NCI-H2029 (cell line): ENCODE measurements at regions not wholly inside any gene's neighbourhood (a gene's known extent, or its start where the extent isn't known, plus 50 kb on each side); places are given as distances from the start of the nearest gene placed in this dataset.
"Not testable (repeated sequence)": the region's sequence is repeated elsewhere in the genome, so short reads cannot be mapped to it uniquely, and the experiment has no call there.

Experiments
- DNase-seq: peaks from one replicate; lab custom pipeline; 2025; lab: John Stamatoyannopoulos, UW

GRCh38 chr4:127219232-127219631 is 413.5 kb upstream of the INTU start:
- no peak for DNase-seq

DNA sequence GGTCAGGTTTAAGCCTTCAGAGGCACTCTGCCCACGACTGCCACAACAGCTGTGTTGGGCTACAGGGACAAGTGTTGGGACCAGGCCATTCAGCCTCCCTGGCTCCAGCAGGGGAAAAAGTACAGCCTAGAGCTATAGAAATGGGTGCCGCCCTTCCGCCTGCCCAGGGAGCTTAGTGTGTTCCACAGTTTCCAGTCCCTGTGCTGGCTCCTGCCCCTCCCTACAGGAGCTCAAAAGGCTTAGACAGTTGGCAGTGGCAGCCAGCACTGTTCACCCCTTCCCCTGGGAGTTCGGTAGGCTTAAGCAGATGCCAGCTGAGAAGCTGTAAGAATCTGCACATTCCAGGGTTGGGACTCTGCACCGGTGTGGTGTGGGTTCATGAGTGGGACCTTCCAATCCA is 408.2 kb upstream of the INTU start:
- DNase-seq: no peak

DNA sequence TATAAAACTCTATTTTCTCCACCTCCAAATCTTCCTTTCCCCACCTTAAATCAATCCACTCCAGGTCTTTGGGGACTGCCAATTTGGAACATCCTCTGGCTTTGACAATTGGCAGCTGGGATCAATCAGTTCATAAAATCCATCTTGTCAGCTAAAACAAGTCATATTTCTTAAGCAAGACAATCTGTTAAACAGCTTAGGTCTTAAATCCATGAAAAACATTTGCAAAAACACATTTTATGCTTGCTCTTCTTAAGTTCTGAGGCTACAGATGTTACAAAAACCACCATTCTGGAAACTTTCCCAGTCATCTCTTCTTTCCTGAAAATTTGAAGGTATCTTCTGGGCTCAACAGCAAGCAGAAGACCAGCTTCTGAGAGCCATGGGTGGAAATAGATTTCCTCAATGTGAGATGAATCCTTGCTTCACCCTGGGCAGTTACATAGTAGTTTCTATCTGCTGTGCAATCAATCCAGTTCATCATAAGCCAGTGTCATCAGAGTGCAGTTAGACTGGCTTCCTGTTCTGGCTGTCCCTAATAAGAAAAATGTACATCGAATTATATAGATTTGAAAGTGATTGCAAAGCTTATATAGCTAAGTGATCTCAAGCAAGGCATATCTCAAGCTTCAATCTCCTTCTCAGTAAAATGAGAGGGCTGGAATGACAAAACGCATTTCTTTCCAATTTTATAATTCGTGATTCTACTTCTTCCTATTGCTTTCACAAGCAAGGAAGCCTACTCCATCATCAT is 402.7 kb upstream of the INTU start:
- no peak for DNase-seq

DNA sequence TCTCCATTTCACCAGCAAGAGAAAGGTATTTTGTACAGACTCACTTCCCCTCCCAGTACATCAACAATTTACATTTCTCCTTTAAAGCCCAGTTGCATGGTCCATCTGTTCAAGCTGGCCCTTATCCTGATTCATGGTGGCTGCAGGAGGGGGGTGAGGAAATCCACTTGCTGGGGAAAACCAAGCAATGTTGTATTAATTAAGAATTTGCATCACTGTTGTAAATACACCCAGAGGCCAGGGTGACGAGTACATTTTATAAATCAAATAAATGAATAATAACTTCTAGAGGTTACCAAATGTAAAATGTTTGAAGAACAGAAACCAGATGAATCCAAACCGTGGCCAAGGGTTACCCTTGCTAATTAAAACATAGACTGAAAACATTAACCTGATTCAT is 395.9 kb upstream of the INTU start:
- DNase-seq: no peak

GRCh38 chr4:127237581-127237980 is 395.2 kb upstream of the INTU start:
- no peak for DNase-seq

- DNase-seq: no peak
Observed at GRCh38 chr4:127238956-127239475, 393.7 kb upstream of the INTU start.

DNA sequence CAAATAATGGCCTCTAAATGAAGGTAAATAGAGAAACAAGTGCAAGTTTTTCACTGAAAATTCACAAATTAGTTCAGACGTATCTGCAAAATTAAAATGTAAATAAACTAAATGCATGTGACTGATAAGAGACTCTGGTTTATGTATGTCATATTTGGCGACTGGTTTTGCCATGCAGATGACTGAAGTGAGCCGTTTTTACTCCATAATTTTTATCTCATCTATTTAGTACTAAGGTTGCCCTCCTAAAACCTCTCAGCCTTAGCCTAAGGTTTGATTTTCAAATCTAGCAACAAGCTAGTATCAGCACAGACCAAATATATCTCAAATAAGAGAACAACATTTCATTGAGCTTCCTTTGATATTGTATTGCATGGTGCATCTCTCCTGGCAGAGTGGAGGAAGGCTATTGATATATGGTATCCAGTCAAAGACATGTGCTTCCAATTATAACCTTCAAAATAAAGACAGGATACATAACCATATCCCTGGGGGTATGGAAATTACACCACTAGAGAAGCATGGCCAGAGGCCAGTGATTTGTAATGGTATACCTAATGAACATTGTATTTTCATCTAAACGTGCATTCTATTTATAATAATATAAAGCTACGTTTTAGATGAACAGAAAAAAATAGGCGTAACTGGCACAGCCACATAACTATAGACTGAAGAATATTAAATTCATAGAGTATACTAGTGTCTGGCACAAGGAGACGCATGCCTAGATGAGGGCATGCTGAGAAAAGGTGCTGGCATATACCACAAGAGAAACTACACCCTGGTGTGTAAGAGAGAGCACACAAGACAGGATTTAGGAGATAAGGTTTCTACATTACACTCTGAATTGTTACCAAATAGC is 392.6 kb upstream of the INTU start:
- DNase-seq: no peak

DNA sequence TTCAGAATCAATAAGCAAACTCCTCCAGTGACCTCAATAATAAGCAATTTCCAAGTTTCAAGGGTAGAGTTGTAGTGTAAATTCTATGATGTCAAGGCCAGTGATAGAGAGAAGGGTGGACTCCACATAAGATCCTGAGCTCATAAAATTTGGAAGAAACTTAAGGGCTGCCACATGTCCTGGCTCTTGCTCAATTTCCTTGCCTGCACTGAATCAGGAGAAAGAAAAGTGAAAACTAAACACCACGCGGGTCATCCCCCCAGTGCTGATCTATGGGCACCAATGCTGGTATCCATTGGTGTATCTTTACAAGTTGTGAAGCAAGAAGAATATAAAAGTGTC is 392.0 kb upstream of the INTU start:
- no peak for DNase-seq

GRCh38 chr4:127244515-127244914 is 388.2 kb upstream of the INTU start:
- DNase-seq: no peak

DNA sequence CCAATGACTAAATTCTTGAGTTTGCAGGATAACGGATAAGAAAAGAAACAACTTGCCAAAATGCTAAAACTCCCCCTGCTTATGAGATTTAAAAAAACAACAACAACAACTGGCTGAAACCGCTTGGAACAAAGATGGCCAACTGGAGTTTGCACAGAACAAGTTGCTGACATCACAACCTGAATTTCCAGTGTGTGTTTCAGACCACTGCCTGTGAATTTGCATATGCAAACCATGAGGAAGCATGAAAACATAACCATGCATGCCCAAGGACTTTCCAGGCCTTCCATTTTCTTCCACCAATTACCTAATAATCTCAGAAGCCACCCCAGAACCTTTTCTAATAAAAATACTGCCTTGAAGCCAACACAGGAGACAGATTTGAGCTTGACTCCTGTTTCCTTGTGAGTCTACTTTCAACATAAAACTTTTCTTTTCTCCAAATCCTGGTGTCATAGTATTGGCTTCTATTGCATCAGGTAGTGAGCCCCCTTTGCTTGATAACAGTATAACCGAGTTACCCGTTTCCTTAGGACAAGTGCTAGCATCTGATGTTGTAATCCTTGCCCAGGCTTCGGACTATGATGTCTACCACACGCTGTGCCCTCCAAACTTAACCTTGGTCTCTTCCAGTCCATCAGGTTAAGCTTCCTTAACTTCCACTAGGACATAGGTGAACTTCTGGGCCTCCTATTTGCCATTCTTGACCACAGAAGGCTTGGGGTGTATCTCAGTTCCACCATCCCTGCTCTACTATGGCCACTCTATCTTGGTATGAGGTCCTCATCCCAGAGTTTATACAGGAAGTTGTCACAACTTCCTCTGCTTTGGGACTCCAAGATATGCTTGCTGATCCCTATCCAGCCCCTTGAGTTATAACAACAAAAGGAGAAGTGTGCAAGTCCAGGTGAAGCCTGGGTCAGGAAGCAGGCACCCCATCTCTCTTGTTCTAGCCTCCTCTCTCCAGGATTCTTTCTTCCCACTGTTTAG is 385.5 kb upstream of the INTU start:
- DNase-seq: no peak

DNA sequence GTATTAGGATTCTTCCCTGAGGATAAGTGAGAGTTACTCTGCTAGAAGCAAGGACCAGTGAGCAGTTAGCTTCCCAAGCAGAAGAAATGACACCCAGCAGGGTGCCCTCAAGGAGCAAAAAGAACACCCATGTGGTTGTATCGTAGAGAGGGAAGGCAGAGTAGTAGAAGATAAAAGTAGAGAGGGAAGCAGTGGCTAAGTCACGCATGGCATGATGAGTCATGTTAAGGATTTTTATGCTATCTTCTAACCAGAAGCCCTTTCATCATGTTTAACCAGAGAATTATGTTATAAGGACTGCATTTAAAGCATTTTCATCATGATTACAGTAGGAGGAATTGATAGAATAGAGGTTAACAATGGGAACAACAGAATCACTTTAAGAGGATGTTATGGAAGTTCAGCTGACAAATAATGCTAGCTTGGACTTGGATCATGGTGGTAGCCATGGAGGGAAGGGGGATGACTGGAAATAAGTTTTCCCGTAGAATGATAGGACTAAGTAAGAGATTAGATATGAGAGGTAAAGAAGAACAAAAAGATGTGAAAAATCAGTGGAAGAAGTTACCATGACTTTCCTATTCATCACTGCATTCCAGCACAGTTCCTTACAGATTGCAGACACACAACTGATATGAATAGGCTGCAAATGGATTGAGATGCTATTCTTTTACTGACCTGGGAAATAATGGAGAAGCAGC is 383.5 kb upstream of the INTU start:
- no peak for DNase-seq

DNA sequence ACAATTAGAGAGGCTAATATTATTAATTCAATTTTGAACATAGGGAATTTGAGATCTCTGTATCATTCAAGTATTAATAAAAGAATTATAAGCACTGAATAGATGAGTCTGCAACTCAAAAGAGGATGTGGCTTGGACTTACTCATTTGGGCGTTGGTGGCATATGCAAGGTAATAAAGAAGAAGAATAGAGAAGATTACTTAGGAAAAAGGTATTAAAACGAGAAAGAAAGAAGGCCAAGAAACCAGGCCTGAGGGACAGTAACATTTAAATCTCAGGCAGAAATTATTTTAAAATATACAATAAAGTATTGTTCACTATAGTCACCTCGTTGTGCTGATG is 383.0 kb upstream of the INTU start:
- no peak for DNase-seq

GRCh38 chr4:127250577-127250976 is 382.2 kb upstream of the INTU start:
- no peak for DNase-seq

DNA sequence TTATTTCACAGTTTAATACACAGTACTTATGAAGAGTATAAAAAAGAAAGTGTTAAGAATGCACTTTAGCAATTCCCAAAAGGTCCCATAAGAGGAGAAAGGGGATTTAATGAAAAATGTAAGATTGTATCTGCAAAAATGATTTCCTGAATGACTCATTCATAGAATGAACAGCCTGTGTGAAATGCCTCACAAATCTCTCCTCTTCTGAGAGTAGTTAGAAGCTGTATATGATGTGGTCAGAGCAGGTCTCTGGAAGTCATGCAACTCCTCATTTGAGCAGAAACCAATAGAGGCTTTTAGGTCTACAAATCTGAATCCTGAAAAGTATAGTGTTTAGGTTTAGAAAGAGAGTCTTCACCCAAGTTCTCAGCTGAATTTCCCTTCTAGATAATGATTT is 381.3 kb upstream of the INTU start:
- no peak for DNase-seq

DNA sequence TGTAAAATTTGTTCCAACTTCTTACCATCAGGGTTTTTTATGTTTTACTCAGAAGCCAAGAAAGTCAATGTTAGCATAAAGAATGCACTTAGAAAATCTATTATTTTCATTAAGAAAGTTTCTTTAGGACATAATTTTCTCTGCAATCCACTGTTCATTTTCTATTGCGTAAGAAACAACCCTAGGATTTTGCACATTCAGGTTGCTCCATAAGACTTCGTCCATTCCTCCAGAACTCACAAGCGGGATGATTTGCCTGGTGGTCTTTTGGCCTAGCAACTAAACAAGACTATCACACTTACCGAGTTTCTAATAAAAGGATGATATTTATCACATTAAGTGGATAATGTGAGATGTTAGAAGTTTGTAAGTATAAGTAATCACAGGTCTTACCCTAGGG is 376.3 kb upstream of the INTU start:
- DNase-seq: no peak

DNA sequence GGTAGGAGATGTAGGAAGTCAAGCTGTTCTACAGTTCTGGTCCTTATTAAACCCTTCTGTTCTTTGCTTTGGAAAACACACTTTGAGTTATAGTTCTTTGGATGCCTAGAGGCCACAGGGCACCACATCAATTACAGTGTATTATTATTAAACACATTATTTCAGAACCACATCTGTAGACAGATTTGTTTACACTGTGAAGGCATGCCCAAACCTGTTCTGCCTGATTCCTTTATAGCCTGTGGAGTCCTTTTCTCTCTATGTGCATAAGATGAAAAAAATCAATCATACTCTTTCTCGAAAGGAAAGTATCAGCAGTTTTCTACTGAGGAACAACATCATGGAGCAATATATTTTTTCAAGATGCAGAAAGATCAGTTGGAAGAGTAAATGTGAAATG is 371.3 kb upstream of the INTU start:
- no peak for DNase-seq

GRCh38 chr4:127268367-127268766 is 364.4 kb upstream of the INTU start:
- DNase-seq: no peak

- DNase-seq: not testable (repeated sequence)
Observed at GRCh38 chr4:127277023-127277422, 355.7 kb upstream of the INTU start.

DNA sequence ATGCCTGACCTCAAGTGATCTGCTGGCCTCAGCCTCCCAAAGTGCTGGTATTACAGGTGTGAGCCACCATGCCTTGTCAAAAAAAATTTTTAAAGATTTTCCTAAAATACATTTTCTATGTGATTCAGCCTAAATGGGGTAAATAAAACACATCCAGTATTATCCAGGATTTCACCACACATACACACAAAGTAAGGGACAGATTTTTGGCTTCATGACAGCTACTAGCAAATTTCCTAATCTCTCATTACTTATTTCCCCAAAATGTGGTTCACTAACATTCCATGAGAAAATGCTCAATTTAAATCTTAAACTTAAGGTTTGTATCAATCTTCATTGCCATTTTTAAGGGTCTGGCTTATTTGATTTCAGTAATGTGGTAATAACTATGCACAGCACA is 348.5 kb upstream of the INTU start:
- DNase-seq: no peak

DNA sequence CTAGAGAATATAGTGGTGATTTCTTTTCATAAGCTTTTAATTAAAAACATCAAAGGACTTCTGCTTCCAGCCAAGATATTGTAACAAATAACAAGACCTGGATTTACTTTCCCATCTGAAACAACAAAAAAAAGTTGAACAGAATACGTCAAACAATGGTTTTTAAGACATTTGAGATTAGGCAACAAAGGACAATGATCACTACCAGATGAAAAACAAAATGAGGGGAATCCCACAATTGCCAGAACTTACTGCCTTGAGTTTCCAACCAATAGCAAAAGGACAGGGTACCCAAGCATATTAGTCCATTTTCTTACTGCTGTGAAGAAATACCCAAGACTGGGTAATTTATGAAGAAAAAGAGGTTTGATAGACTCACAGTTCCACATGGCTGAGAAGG is 341.4 kb upstream of the INTU start:
- DNase-seq: no peak

- no peak for DNase-seq
Observed at GRCh38 chr4:127293496-127293895, 339.3 kb upstream of the INTU start.

DNA sequence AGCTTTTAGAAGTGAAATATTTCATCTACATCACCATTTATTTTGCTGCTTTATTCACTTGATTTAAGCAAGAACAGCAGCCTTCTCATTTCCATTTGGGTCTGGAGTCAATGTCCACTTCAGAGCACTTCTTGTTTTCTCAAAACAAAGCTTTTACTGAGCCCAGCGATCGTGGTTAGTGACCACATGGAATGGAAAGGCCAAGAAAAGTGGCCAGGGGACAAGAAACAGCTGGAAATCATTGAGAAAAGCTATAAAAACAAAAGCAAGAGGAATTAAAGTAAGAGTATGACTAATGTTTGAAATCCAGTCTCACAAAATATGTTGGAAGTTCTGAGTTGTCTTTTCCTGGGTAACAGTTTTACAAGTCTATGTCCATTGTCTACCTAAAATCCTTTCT is 328.4 kb upstream of the INTU start:
- DNase-seq: no peak
